K562 (cell line): ENCODE measurements at regions not wholly inside any gene's neighbourhood (a gene's known extent, or its start where the extent isn't known, plus 50 kb on each side); places are given as distances from the start of the nearest gene placed in this dataset.

Experiments used
- ATAC-seq: fragments of 200-7000 bp; cut with Tn5 transposase; 3 replicates; pipeline ENCODE4 v1.9.1; 2020; ENCODE audit warnings: moderate library complexity
- BruUV-seq: library from RNA; stranded (reverse); fragments of 400-500 nt; replicated peaks from 2 replicates; lab custom pipeline; 2021; lab: Mats Ljungman, UMichigan
- CTCF ChIA-PET: fragments of 300-600 bp; formaldehyde crosslinking; extraction: SDS; loops from one replicate; lab custom pipeline; 2021; ENCODE audit warnings: low intra/inter-chr PET ratio; lab: Yijun Ruan, JAX
- POLR2A ChIA-PET: fragments of 300-600, 350-650 bp; sonication (Branson Sonifier 250); formaldehyde crosslinking; extraction: SDS; loops from one replicate; lab custom pipeline; 2021; ENCODE audit warnings: antibody characterized with exemption, inconsistent platforms; lab: Yijun Ruan, JAX
- DNase-seq, 4 experiments: peaks; one replicate each; pipeline versions ENCODE4 v3.0.0 to v3.0.0-alpha.2; 2011 to 2018; ENCODE audit warnings: low spot score in 3 of 4, mixed read lengths in 3 of 4; ENCODE audit errors: extremely low read depth in 1 of 4
- FAIRE-seq: peaks from 2 replicates; lab custom pipeline; 2011; peaks lifted over from hg19 to GRCh38; lab: Jason Lieb, UNC
- H2AFZ ChIP-seq: 2 replicates; pipeline ENCODE4 v1.6.0; 2011; ENCODE audit warnings: low read depth, low read length, control low read depth, inconsistent platforms
- H3K27ac ChIP-seq: fragments of 200-600 bp; 3 replicates; pipeline ENCODE4 v1.8.0; 2011; ENCODE audit warnings: low read depth, mild to moderate bottlenecking, control low read depth, inconsistent platforms, low read length, moderate library complexity, mixed read lengths; ENCODE audit errors: extremely low read depth
- H3K27me3 ChIP-seq, 2 experiments: fragments of 300-600 bp in 1 of 2; 2 replicates in 1 of 2; 3 replicates in 1 of 2; pipeline versions ENCODE4 v1.6.0 to v1.8.0; 2011; ENCODE audit warnings: inconsistent platforms in 2 of 2, low read length in 2 of 2, mild to moderate bottlenecking in 1 of 2, mixed read lengths in 1 of 2, moderate library complexity in 1 of 2; ENCODE audit not compliant: control insufficient read depth in 2 of 2, insufficient read depth in 2 of 2
- H3K36me3 ChIP-seq: fragments of 300-600 bp; 3 replicates; pipeline ENCODE4 v1.8.0; 2011; ENCODE audit warnings: mild to moderate bottlenecking, low read length, inconsistent platforms; ENCODE audit not compliant: control insufficient read depth, insufficient read depth
- H3K4me1 ChIP-seq, 2 experiments: fragments of 200-600 bp in 1 of 2; replicated peaks in 1 of 2; 2 replicates in 1 of 2; 3 replicates in 1 of 2; pipeline versions ENCODE4 v1.5.1 to v1.8.0; 2011; ENCODE audit warnings: inconsistent platforms in 2 of 2, low read length in 2 of 2, mild to moderate bottlenecking in 1 of 2, mixed read lengths in 1 of 2, moderate library complexity in 1 of 2; ENCODE audit not compliant: control insufficient read depth in 2 of 2, insufficient read depth in 2 of 2
- H3K4me2 ChIP-seq: 2 replicates; pipeline ENCODE4 v1.6.1; 2011; ENCODE audit warnings: low read length, control low read depth, inconsistent platforms, mixed read lengths; ENCODE audit not compliant: insufficient read depth
- H3K4me3 ChIP-seq: fragments of 200-600 bp; sonication (generic), shearing (Covaris generic); 2 replicates; pipeline ENCODE4 v1.5.1; 2016; ENCODE audit warnings: control low read depth, inconsistent platforms
- H3K79me2 ChIP-seq: fragments of 200-600 bp; 3 replicates; pipeline ENCODE4 v1.8.0; 2011; ENCODE audit warnings: low read length, inconsistent platforms; ENCODE audit not compliant: control insufficient read depth, insufficient read depth
- H3K9ac ChIP-seq, 2 experiments: 2 replicates each; pipeline versions ENCODE4 v1.6.0 to v1.6.1; 2011; ENCODE audit warnings: low read depth in 2 of 2, low read length in 2 of 2, control low read depth in 1 of 2, inconsistent platforms in 1 of 2, mild to moderate bottlenecking in 1 of 2, mixed read lengths in 1 of 2; ENCODE audit not compliant: insufficient read depth in 1 of 2
- H3K9me1 ChIP-seq: one replicate; pipeline ENCODE4 v1.6.0; 2011; ENCODE audit warnings: inconsistent platforms, mild to moderate bottlenecking, low read length, moderate library complexity; ENCODE audit not compliant: control insufficient read depth, insufficient read depth
- H3K9me3 ChIP-seq: replicated peaks from 2 replicates; pipeline ENCODE4 v1.5.1; 2011; ENCODE audit warnings: low read depth, low read length, inconsistent platforms; ENCODE audit not compliant: control insufficient read depth, insufficient read depth
- H4K20me1 ChIP-seq: replicated peaks from 2 replicates; pipeline ENCODE4 v1.6.1; 2011; ENCODE audit warnings: low read length, inconsistent platforms, mixed read lengths; ENCODE audit not compliant: control insufficient read depth, insufficient read depth
- BACH1 ChIP-seq: fragments of 200-800 bp; sonication (Bioruptor generic); IDR thresholded peaks from 2 replicates; pipeline ENCODE4 v1.6.1; 2016; ENCODE audit warnings: missing genetic modification characterization, missing compliant biosample characterization
- FIP1L1 ChIP-seq: fragments of 200-400 bp; formaldehyde crosslinking; IDR thresholded peaks from 2 replicates; pipeline ENCODE4 v1.6.1; 2018; ENCODE audit warnings: mild to moderate bottlenecking, low read depth, low read length; ENCODE audit not compliant: poor library complexity, severe bottlenecking
- MCM3 ChIP-seq: fragments of 450-650 bp; IDR thresholded peaks from 2 replicates; pipeline ENCODE4 v1.6.1; 2016
- NR1H2 ChIP-seq: sonication (generic); formaldehyde crosslinking; IDR thresholded peaks from 2 replicates; pipeline ENCODE4 v1.4.0; 2020; ENCODE audit warnings: mild to moderate bottlenecking, missing genetic modification reagents
- PHF21A ChIP-seq: fragments of 450-650 bp; IDR thresholded peaks from 2 replicates; pipeline ENCODE4 v1.6.1; 2017; ENCODE audit warnings: low read depth, borderline replicate concordance
- RBM15 ChIP-seq: fragments of 200-400 bp; formaldehyde crosslinking; IDR thresholded peaks from 2 replicates; pipeline ENCODE4 v1.6.1; 2018; ENCODE audit warnings: mild to moderate bottlenecking, low read length, moderate library complexity; ENCODE audit not compliant: insufficient read depth
- RBM25 ChIP-seq: fragments of 200-400 bp; formaldehyde crosslinking; IDR thresholded peaks from 2 replicates; pipeline ENCODE4 v1.6.1; 2018; ENCODE audit warnings: low read length, low read depth, moderate library complexity; ENCODE audit not compliant: severe bottlenecking
- ZNF384 ChIP-seq: IDR thresholded peaks from 2 replicates; pipeline ENCODE4 v1.6.1; 2012; ENCODE audit warnings: low read depth, low read length, improper control_type of control experiment
- WGBS: fragments of 100-300 bp; shearing (Covaris generic); methylation state at CpG from one replicate; pipeline ENCODE4 v1.1.6; 2016; ENCODE audit warnings: low coverage, mixed read lengths; ENCODE audit not compliant: insufficient coverage; ENCODE audit errors: missing lambda C conversion rate; 5-methylcytosine and 5-hydroxymethylcytosine counted together
- in situ Hi-C: fragments of 300-500 bp; cut with MboI; formaldehyde crosslinking; loops from 4 replicates; pipeline ENCODE4 v1.15.0; 2018; ENCODE audit warnings: inconsistent platforms, mixed read lengths
- intact Hi-C: fragments of 100-400 bp; cut with micrococcal nuclease; formaldehyde crosslinking; loops from 2 replicates; pipeline ENCODE4 v1.14.2; 2022
- TF ChIP-seq, protein P1 (sequence below): fragments of 450-650 bp; IDR thresholded peaks from one replicate; pipeline ENCODE4 v1.6.1; 2018; ENCODE audit warnings: mild to moderate bottlenecking, moderate library complexity; ENCODE audit not compliant: partially characterized antibody

DNA sequence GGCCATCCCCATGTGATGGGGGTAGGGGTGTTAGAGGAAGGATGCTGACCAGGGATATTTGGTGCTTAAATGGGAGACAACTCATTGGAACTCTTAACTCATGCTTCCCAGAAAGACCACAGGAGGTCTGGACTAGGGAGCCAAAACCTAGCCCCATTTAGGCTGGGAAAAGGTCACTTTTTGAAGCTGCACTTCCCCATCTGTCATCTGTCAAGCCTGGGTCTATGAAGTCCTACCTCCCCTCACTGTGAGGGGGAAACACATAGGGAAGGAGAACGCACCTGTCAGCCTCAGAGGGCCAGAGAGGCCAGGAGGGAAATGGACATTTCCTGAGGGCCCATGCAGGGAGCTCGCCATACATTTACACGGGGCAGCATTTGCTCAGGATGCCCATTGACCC, 321.0 kb downstream of the BCL11B start:
- H3K27me3 ChIP-seq: peaks cover 0 to 14% of the 10 kb centered on the region in 2 experiments; a peak in 2 of 5 replicates
- 0% methylated on average over 3 of the region's 3 CpGs for WGBS
- DNase-seq: no peak
- TF ChIP-seq FIP1L1 (no peak), MCM3 (no peak), NR1H2 (CRISPR knock-in tag) (no peak), ZNF384 (no peak), PHF21A (no peak), RBM25 (no peak), BACH1 (tag) (no peak), RBM15 (no peak)
- TF ChIP-seq, protein P1, sequence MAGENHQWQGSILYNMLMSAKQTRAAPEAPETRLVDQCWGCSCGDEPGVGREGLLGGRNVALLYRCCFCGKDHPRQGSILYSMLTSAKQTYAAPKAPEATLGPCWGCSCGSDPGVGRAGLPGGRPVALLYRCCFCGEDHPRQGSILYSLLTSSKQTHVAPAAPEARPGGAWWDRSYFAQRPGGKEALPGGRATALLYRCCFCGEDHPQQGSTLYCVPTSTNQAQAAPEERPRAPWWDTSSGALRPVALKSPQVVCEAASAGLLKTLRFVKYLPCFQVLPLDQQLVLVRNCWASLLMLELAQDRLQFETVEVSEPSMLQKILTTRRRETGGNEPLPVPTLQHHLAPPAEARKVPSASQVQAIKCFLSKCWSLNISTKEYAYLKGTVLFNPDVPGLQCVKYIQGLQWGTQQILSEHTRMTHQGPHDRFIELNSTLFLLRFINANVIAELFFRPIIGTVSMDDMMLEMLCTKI: no peak
- no peak for ATAC-seq
- no peaks in the 10 kb centered on the region for H3K36me3 ChIP-seq
- no peak overlapping the region for H3K4me2 ChIP-seq
- H3K79me2 ChIP-seq: no peaks in the 10 kb centered on the region
- H3K9me3 ChIP-seq: no peaks in the 10 kb centered on the region
- H3K27ac ChIP-seq: no peak overlapping the region
- H2AFZ ChIP-seq: no peak overlapping the region
- in situ Hi-C loops (no loop called here), intact Hi-C loops (no loop called here)
- H3K4me1 ChIP-seq: no peaks in the 10 kb centered on the region
- H4K20me1 ChIP-seq: no peaks in the 10 kb centered on the region
- ChIA-PET CTCF (no interaction called here), POLR2A (no interaction called here)
- FAIRE-seq: no peak
- H3K4me3 ChIP-seq: no peak overlapping the region
- no peak overlapping the region for H3K9ac ChIP-seq
- no peaks in the 10 kb centered on the region for H3K9me1 ChIP-seq
- no TSS peak for BruUV-seq
